HT-29 (cell line): ENCODE measurements at regions not wholly inside any gene's neighbourhood (a gene's known extent, or its start where the extent isn't known, plus 50 kb on each side); places are given as distances from the start of the nearest gene placed in this dataset.
"Not testable (repeated sequence)": the region's sequence is repeated elsewhere in the genome, so short reads cannot be mapped to it uniquely, and the experiment has no call there.

Experiments used
- DNase-seq: peaks from one replicate; pipeline ENCODE4 v3.0.0-alpha.2; 2015; ENCODE audit warnings: low spot score

- not testable (repeated sequence) for DNase-seq
Measured at GRCh38 chrX:153266140-153266539, 55.4 kb downstream of the PNMA6F start.

- not testable (repeated sequence) for DNase-seq
Measured at GRCh38 chrX:153260468-153260867, 61.1 kb downstream of the PNMA6F start.

GRCh38 chrX:153253239-153253638 lies 68.3 kb downstream of the PNMA6F start:
- DNase-seq = not testable (repeated sequence)

- DNase-seq = not testable (repeated sequence)
Measured at GRCh38 chrX:153252378-153253129, 69.0 kb downstream of the PNMA6F start.

- DNase-seq = not testable (repeated sequence)
Measured at GRCh38 chrX:153251952-153252351, 69.6 kb downstream of the PNMA6F start.

DNA sequence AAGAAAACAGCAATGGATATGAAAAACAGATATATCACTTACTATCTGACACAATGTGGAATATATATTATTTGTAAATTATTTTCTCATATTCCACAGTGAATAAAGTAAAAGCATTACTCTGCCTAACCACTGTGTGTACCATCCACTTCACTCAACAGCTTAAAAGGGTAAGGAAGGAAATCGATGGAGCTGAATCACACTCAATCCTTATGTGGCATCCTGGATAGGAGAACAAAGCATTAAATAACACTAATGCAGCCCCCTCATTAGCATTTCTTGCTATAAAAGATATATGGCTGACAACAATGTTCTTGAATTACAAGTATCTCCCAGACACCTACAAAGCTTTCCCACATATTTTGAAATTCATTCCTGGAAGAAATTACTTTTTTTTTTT lies 70.8 kb downstream of the PNMA6F start:
- not testable (repeated sequence) for DNase-seq

DNA sequence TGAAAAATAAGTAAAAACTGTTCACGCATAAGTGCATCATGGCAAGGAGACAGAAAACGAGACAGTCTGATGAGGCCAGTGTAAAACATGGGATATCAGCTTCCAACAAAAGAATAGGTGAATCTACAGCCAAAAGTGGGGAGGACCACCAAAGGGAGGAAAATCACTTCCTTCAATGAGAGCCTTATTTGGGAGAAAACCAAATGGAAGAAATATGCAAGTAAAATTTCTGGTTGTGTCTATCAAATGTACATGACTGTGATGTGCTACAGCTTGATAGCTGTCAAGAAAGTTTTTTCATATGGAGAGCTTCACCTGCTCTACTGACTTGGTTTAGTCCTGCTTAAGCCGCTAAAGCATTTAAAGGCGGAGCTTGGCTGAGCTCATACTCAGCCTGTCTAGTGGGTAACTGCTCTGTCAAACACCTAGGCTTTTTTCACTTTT lies 66.2 kb downstream of the MAGEA1 start:
- peak; percentile 53 for DNase-seq

DNA sequence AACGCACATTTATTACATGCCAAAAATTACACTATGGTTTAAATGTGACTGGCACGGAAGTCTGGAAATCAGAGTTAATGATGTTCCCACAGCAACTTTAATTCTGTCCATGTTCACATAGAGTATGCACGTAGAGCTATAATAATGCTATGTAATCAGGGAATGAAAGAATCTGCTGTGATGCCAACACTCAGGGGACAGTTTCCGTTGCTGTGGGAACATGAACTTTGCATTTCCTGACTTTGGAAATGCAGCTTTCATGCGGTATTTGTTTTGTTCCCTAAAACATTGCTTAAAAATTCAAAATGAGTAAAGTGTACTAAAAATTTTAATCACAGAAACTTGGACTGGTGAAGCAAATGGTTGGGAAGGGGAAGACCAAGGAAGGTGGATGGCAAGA lies 65.7 kb downstream of the MAGEA1 start:
- DNase-seq = no peak

DNA sequence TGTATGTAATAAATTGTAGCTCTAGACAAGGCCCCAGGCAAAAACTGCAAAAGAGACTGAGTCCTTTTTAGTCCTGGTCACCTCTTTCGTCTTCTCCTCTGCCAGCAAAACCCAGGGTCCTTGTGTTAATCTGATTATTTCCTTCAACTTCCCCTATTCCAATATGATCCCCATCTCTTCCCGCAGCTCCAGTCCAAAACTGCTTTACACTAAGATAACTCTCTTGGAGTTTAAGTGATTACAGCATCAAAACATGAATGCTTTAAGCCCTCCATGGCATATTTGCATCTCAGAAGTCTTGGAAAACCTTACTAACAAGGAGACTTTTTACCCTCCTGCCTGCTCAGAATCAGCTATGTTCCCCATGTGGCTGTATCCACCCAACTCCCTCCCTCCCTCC lies 59.3 kb downstream of the MAGEA1 start:
- no peak for DNase-seq
